Mucosa of descending colon (tissue), 3 donors: ENCODE measurements at regions not wholly inside any gene's neighbourhood (a gene's known extent, or its start where the extent isn't known, plus 50 kb on each side); places are given as distances from the start of the nearest gene placed in this dataset.
"Not testable (repeated sequence)": the region's sequence is repeated elsewhere in the genome, so short reads cannot be mapped to it uniquely, and the experiment has no call there.

Source experiments
- ATAC-seq: fragments of 200-7000 bp; cut with Tn5 transposase; one replicate; pipeline ENCODE4 v1.9.1; 2020; ENCODE audit warnings: mild to moderate bottlenecking, moderate library complexity
- DNase-seq, 3 donors: peaks; one replicate each; pipeline ENCODE4 v3.0.0-alpha.2; 2020
- H3K36me3 ChIP-seq: fragments of 200-600 bp; one replicate; pipeline ENCODE4 v1.8.0; 2021; ENCODE audit warnings: low read depth, mild to moderate bottlenecking
- H3K4me1 ChIP-seq: fragments of 200-600 bp; one replicate; pipeline ENCODE4 v1.8.0; 2021; ENCODE audit warnings: low read depth, mild to moderate bottlenecking
- H3K4me3 ChIP-seq: fragments of 200-600 bp; one replicate; pipeline ENCODE4 v1.8.0; 2021; ENCODE audit warnings: mild to moderate bottlenecking
- H3K9me3 ChIP-seq: fragments of 200-600 bp; one replicate; pipeline ENCODE4 v1.8.0; 2021; ENCODE audit warnings: mild to moderate bottlenecking
- intact Hi-C, 2 donors: fragments of 100-400 bp; cut with DNase I in 1 of 2; cut with micrococcal nuclease in 1 of 2; formaldehyde crosslinking; loops; one replicate each; pipeline versions ENCODE4 v1.11.0 to v1.11.1; 2022; cut with DNase I, micrococcal nuclease
- TF ChIP-seq, protein P1 (sequence below): fragments of 200-600 bp; IDR thresholded peaks from one replicate; pipeline ENCODE4 v1.8.0; 2022; ENCODE audit warnings: antibody characterized with exemption, mild to moderate bottlenecking
- donor health status: DM: no; HTN: no; CAD: no; lungs with moderate emphysema.
- donor health status: DM: no; HTN: no; CAD: no.
- donor health status: DM: no; HTN: yes; CAD: no.

DNA sequence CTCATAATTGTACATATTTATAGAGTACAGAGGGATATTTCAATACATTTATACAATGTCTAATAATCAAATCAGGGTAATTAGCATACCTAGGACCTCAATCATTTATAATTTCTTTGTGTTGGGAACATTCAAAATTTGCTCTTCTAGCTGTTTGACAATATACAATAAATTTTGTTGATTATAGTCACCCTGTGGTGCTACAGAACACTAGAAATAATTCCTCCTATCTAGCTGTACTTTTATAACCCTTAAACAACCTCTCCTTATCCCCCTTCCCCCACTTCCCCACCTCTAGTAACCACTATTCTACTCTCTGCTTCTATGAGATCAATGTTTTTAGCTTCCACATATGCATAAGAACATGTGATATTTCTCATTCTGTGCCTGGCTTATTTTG lies 328.4 kb upstream of the RBMS1 start:
- TF ChIP-seq, protein P1, sequence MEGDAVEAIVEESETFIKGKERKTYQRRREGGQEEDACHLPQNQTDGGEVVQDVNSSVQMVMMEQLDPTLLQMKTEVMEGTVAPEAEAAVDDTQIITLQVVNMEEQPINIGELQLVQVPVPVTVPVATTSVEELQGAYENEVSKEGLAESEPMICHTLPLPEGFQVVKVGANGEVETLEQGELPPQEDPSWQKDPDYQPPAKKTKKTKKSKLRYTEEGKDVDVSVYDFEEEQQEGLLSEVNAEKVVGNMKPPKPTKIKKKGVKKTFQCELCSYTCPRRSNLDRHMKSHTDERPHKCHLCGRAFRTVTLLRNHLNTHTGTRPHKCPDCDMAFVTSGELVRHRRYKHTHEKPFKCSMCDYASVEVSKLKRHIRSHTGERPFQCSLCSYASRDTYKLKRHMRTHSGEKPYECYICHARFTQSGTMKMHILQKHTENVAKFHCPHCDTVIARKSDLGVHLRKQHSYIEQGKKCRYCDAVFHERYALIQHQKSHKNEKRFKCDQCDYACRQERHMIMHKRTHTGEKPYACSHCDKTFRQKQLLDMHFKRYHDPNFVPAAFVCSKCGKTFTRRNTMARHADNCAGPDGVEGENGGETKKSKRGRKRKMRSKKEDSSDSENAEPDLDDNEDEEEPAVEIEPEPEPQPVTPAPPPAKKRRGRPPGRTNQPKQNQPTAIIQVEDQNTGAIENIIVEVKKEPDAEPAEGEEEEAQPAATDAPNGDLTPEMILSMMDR: no peak
- no peak for DNase-seq
- intact Hi-C loops: no loop called here

DNA sequence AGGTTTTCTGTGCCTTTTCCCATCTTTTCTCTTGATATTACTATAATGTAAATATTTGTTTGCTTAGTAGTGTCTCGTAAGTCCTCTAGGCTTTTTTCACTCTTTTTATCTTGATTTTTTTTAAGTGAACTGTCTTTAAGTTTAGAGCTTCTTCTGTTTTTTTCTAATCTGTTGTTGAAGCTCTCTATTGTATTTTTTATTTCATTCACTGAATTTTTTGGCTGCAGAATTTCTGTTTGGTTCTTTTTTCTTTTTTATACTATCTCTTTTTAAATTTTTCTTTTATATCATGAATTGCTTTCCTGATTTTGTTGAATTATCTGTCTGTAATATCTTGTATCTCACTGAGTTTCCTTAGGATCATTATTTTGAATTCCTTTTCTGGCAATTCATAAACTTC lies 331.8 kb upstream of the RBMS1 start:
- intact Hi-C loops: no loop called here
- no peak for DNase-seq
- TF ChIP-seq, protein P1: no peak

More for the DNA sequence above, 328.4 kb upstream of the RBMS1 start:
- Histone ChIP-seq H3K9me3 (peaks cover 18% of the 10 kb centered on the region), H3K4me3 (no peak overlapping the region), H3K36me3 (no peaks in the 10 kb centered on the region), H3K4me1 (no peaks in the 10 kb centered on the region)
- ATAC-seq: no peak

DNA sequence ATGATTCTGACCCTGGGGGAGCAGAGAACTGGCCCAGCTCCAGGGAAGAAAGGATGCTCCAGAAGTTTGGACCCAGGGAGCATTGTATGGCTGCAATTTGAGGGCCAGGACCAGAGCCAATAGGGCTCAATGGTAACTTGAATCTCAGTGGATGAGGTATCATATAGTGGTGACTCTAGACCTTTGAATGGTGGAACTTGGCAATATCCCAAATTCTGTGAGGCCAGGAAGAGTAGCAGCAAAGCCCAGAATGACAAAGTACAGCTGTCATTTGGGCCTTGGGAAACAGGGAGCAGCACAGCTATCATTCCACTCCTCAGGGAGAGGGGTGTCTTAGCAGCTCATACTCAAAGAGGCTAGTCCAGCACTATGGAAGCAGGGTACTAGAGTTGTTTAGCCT lies 332.9 kb upstream of the RBMS1 start:
- intact Hi-C loops: no loop called here
- no peak for DNase-seq
- TF ChIP-seq, protein P1: no peak
- Histone ChIP-seq H3K4me3 (no peak overlapping the region), H3K4me1 (no peaks in the 10 kb centered on the region), H3K9me3 (peaks cover 18% of the 10 kb centered on the region), H3K36me3 (no peaks in the 10 kb centered on the region)
- no peak for ATAC-seq

More for the DNA sequence above, 331.8 kb upstream of the RBMS1 start:
- no peak overlapping the region for H3K4me3 ChIP-seq
- H3K9me3 ChIP-seq: peaks cover 18% of the 10 kb centered on the region
- no peaks in the 10 kb centered on the region for H3K4me1 ChIP-seq
- no peak for ATAC-seq
- no peaks in the 10 kb centered on the region for H3K36me3 ChIP-seq

DNA sequence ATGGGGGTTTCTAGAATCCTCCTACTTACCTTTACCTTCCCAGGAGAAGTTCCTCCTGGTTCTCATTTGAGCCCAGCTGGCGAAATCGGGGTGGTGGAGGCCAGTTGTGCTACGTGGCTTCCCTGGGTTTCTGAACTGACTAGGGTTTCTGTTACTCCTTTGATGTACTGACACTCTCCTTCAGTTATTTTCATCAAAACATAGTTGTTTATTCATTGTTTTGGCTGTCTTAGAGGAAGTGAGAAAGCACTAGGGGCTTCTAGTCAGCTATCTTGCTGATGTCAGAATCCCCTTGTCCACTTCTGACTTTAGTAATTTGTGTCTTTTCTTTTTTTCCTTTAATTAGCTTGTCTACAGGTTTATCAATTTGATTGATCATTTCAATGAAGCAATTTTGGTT lies 332.2 kb upstream of the TANK start:
- intact Hi-C loops: no loop called here
- Histone ChIP-seq H3K9me3 (peaks cover 18% of the 10 kb centered on the region), H3K36me3 (no peaks in the 10 kb centered on the region), H3K4me3 (no peak overlapping the region), H3K4me1 (no peaks in the 10 kb centered on the region)
- TF ChIP-seq, protein P1: no peak
- ATAC-seq: no peak
- DNase-seq: no peak

DNA sequence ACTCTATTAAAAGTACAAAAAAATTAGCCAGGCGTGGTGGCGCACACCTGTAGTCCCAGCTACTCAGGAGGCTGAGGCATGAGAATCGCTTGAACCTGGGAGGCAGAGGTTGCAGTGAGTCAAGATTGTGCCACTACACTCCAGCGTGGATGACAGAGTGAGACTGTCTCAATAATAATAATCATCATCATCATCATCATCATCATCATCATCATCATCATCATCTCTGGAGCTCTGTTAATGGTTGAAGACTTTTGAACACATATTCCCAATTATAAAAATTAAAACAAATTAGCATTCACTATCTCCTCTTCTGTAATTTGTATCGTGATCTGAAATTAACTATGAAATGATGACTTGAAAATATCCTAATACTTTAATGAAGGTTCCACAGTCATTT lies 327.8 kb upstream of the TANK start:
- H3K4me3 ChIP-seq, ATAC-seq, H3K36me3 ChIP-seq, H3K9me3 ChIP-seq, intact Hi-C loops, DNase-seq, H3K4me1 ChIP-seq: not testable (repeated sequence)

DNA sequence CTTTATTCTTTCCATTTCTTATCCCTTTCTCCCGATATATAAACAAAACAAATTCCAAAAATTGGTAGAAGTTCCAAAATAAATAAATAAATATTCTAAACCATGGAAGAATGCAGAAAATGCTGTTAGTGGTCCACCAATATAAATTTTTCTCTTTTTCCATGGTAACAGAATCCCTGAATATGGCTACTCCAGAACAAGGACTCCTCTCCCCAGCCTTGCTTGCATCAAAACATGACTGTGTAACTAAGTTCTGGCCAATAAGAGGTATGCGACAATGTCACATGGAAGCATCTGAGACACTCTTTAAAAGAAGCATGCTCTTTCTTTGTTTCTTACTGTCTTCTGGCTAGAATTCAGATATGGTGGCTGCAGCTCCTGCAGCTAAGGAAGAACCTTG lies 325.1 kb upstream of the TANK start:
- intact Hi-C loops: no loop called here
- H3K4me1 ChIP-seq: peaks cover 7% of the 10 kb centered on the region
- DNase-seq (no peak), ATAC-seq (no peak)
- H3K9me3 ChIP-seq: no peaks in the 10 kb centered on the region
- H3K4me3 ChIP-seq: no peak overlapping the region
- no peaks in the 10 kb centered on the region for H3K36me3 ChIP-seq
- TF ChIP-seq, protein P1: no peak
